Gastroesophageal sphincter (tissue), 2 donors: ENCODE measurements at regions not wholly inside any gene's neighbourhood (a gene's known extent, or its start where the extent isn't known, plus 50 kb on each side); places are given as distances from the start of the nearest gene placed in this dataset.

Source experiments
- EP300 ChIP-seq: sonication (generic); formaldehyde crosslinking; IDR thresholded peaks from one replicate; pipeline ENCODE4 v1.6.1; 2017; ENCODE audit warnings: antibody characterized with exemption, mild to moderate bottlenecking
- POLR2AphosphoS5 ChIP-seq: sonication (generic); formaldehyde crosslinking; IDR thresholded peaks from one replicate; pipeline ENCODE4 v1.6.1; 2017; ENCODE audit warnings: antibody characterized with exemption

DNA sequence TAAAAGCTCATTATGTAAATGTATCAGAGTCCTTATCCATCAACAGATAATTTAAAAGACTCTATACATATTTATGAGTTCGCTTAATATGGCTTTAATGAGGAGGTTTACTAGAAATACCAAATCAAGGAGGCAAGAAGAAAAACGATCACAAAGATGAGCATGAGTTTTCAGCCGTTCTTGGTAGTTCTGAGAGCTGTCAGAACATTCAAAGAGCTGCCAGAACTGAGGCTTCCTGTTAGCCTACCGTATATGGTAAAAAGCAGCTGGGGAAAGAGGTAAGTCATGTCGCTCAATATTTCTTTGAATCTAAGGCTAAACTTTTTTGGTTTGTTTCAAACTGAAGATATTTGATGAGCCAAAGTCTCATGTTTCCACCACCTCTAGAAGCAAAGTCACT is 115.3 kb upstream of the PLXNC1 start:
- TF ChIP-seq EP300, result no peak
- no peak for TF ChIP-seq POLR2AphosphoS5
